ENCODE measurements at regions not wholly inside any gene's neighbourhood (a gene's known extent, or its start where the extent isn't known, plus 50 kb on each side); places are given as distances from the start of the nearest gene placed in this dataset.

DNA sequence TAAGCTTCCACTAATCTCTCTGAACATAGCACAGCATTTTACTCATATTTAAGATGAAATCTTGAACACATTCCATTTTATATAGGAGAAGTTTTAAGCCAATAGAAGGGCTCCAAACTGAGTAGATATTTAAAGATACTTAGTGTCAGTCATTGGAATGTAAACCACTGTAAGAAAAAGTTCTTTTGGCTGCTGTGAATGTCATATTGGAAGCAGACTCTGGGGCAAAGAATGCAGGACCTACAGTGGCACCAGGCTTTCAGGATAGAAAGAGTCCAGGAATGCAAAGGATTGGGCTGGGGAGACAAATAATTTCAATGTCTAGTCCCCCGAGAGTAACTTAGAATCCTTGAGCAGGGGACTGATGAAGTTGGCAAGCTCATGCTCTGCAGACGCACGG, 1047.7 kb downstream of the STIM2 start:
- TF ChIP-seq, protein P1, sequence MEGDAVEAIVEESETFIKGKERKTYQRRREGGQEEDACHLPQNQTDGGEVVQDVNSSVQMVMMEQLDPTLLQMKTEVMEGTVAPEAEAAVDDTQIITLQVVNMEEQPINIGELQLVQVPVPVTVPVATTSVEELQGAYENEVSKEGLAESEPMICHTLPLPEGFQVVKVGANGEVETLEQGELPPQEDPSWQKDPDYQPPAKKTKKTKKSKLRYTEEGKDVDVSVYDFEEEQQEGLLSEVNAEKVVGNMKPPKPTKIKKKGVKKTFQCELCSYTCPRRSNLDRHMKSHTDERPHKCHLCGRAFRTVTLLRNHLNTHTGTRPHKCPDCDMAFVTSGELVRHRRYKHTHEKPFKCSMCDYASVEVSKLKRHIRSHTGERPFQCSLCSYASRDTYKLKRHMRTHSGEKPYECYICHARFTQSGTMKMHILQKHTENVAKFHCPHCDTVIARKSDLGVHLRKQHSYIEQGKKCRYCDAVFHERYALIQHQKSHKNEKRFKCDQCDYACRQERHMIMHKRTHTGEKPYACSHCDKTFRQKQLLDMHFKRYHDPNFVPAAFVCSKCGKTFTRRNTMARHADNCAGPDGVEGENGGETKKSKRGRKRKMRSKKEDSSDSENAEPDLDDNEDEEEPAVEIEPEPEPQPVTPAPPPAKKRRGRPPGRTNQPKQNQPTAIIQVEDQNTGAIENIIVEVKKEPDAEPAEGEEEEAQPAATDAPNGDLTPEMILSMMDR (IDR thresholded peaks at IDR 0.05; ENCODE audit: insufficient read depth, low read depth, low read length), result no peak
- TF ChIP-seq EZH2 (IDR thresholded peaks at IDR 0.05; ENCODE audit: insufficient read depth, low read length), result no peak

Measured in astrocyte (in vitro differentiated cells and primary cell).